ELF-1 (cell line): ENCODE measurements at regions not wholly inside any gene's neighbourhood (a gene's known extent, or its start where the extent isn't known, plus 50 kb on each side); places are given as distances from the start of the nearest gene placed in this dataset.

Experiments used
- DNase-seq: peaks from one replicate; pipeline ENCODE4 v3.0.0-alpha.2; 2016; ENCODE audit warnings: low read depth, low spot score

DNA sequence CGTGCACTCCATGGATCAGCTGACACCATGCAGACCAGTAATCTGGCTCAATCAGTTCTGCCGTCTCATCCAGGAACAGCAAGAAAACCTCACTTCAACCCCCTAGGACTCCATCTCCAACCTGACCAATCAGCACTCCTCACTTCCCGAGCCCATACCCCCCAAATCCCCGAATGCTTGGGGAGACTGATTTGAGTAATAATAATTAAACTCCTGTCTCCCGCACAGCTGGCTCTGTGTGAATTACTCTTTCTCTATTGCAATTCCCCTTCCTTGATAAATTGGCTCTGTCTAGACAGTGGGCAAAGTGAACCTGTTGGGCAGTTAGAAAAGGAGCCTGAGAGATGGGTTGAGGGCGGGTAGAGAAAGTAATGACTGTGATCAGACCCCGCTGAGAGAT lies 320.0 kb downstream of the HAPSTR1 start:
- DNase-seq, result no peak

GRCh38 chr16:9412031-9412914 lies 320.8 kb downstream of the HAPSTR1 start:
- DNase-seq, result no peak

- DNase-seq, result no peak
Observed at GRCh38 chr16:9412915-9413264, 321.4 kb downstream of the HAPSTR1 start.

- no peak for DNase-seq
Observed at GRCh38 chr16:9415545-9415944, 324.1 kb downstream of the HAPSTR1 start.

DNA sequence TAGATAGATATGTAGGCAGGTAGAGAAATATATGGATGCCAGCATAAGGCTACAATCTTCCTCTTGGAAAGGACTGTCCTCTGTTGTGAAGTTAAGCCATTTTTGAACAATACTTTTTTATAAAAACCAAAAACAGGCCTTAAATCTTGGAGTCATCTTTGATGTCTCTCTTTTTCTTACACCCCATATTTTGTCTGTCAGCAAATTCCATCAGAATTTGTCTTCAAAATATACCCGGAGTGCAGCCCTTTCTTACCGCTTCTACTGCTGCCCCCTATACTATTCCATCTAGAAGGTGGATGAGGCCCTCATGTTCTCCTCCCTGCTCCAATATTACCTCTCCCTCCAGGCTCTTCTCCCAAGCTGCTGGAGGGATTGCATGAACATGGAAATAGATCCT lies 326.5 kb downstream of the HAPSTR1 start:
- DNase-seq, result no peak

- no peak for DNase-seq
Observed at GRCh38 chr16:9419161-9419560, 327.7 kb downstream of the HAPSTR1 start.

DNA sequence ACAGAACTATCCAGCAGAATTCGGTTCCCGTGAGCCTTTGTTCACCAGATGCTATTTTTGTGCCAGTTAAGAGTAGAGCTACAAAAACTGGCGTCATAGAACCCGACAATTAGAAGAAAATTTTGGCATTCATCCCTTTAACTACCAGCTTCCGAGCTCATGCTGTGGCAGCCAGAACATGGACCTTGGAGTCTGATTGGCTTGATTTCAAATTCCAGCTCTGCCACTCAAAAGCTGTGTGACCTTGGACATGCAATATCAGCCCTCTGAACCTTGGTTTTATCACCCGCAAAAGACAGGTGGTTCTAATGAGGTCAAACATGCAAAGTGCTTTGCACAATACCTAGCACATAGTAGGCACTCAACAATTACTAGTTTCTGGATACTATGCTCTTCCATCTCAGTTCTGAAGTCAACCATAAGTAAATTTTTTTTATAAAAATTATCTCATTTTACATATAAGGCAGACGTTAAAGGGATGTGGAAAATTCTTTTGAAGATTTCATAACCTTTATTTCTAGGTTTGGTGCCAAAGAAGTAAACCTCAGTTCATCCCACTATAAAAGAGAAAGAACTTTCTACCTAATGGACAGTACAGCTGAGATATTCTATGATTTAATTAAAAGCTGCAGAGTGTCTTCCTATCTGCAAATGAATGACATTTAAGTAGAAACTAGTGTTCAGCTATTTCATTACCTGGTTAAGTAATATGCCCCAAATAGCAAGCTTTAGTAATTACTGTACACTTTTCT lies 331.5 kb downstream of the HAPSTR1 start:
- no peak for DNase-seq

DNA sequence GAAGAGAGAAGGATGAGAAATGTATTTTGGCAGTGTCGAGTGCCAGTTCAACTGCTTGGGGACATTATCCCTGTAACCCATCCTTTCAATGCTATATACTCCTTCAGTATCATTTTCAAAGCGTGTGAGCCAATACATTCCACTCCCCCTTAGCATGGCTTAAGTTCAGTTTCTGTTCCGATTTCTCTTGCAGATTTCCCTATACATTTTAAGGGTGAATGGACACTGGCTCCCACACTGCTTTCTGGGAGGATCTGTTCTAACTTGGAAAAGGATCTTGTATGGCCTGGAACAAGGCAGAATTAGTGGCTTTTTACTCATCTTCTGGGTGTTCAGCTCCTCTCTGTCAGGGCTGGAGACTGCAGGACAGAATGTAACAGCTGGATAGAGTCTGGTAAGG lies 333.8 kb downstream of the HAPSTR1 start:
- DNase-seq, result no peak

- DNase-seq, result no peak
Observed at GRCh38 chr16:9428355-9429005, 337.0 kb downstream of the HAPSTR1 start.

DNA sequence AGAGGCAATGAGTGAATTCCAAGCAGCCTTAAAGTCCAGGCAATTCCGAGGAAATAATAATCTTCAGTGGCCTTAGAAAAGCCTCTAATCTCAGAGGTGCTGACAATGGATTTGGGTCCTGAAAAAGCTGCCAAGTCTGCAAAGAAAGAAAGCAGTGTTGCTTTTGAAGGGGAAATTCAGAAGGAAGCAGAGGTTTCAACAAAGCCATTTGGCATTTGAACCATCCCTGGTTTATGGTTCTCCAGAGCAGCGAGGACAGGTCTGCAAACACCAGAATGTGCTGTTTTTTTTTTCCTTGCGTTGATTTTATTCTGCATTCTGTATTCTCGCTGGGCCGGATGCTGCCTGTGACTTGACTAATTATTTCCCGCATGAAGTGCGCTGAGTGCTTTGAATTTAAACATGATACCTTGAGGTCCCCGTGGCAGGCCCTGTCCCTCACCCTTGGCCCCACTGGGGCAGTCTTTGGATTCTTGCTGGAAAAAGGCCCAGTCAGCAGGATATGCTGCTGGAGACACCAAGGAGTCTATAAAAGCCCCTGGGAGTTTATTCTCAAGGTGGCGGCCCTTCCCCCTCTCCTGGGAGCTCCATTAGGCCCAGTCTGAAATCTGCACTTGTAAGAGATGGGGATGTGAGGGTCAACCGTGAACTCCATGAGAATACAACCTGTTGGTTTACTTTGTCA lies 338.3 kb downstream of the HAPSTR1 start:
- DNase-seq, result peak; percentile 13

DNA sequence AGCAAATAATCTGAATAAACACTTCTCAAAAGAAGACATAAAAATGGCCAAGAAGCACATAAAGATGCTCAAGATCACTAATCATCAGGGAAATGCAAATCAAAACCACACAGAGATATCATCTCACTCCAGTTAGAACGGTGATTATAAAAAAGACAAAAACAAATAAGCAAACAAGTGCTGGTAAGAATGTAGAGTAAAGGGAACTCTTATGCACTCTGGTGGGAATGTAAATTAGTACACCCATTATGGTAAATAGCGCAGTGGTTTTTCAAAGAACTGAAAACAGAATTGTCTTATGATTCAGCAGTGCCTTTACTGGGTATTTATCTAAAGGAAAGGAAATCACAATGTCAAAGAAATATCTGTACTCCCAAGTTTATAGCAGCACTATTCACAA lies 343.2 kb downstream of the HAPSTR1 start:
- no peak for DNase-seq

- DNase-seq, result no peak
Observed at GRCh38 chr16:9436175-9436574, 344.7 kb downstream of the HAPSTR1 start.

DNA sequence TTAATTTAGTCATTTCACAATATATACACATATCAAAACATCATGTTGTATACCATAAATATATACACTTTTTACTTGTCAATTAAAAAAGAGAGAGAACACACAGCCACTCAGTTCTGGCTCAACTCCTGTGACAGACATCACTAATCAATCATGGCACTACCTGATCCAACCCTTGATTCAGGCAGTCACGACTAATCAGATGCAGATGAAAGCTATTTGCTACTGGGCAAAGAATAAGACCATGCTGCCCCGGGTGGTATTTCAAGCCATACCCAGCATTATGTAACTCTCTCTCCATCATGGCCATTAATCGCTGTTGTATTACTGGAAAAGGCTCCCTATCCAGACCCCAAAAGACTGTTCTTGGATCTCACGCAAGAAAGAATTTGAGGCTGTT lies 345.7 kb downstream of the HAPSTR1 start:
- DNase-seq, result no peak

DNA sequence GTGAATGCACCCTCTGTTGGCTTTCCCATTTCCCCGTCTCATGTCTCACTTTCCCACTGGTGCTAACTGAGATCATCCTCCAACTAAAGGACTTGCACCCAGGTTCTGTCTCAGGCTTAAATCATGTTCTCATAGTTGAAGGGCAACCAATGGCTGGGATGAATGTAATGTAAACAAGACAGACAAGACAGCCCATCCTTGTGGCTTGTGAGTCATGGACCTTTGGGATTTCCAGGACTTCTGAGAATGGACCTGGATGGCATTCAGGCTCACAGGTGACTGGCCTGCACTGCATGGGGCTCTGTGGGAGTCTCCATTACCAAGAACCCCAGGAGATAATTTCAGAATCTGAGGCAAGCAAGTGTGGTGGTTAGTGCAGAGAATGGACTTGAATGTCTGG lies 347.5 kb downstream of the HAPSTR1 start:
- no peak for DNase-seq

DNA sequence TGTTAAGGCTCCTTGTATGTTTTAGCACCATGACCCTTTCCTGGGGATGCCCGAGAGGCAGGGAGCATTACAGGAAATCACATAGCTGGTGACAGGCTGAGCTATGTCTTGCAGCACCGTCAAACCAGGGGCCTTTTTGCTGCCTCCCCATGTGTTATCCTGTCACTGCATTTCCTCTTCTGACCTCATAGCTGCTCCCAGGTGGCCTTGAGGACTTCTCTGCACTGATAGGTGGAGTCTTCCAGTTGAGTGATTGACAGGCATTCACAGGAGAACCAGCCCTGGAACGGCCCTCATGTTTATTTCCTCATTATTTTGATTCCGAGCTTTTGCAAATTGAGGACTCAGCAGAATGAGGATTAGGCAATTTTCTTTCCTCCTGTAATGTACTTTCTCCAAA lies 349.6 kb downstream of the HAPSTR1 start:
- peak; percentile 22 for DNase-seq

DNA sequence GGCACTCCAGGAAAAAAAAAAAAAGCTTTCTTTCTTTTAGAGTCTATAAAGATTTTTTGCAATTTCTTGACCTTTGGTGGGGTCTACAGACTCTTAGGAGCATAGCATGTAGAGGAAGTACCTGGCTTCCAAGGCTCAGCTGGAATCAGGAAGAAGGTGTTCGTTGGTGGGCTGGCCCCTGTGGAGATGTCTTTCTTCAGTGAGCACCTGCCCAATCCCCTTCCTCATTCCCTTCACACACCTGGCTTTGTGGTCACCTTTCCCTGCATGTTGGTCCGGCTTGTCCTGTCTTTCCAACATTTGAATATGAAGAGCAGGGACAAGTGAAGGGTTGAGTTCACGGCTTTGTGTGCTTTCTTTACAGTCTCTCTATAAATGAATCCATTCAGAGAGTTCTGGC lies 352.4 kb downstream of the HAPSTR1 start:
- no peak for DNase-seq

- no peak for DNase-seq
Observed at GRCh38 chr16:9446471-9447194, 355.2 kb downstream of the HAPSTR1 start.

- no peak for DNase-seq
Observed at GRCh38 chr16:9447195-9447551, 355.7 kb downstream of the HAPSTR1 start.

DNA sequence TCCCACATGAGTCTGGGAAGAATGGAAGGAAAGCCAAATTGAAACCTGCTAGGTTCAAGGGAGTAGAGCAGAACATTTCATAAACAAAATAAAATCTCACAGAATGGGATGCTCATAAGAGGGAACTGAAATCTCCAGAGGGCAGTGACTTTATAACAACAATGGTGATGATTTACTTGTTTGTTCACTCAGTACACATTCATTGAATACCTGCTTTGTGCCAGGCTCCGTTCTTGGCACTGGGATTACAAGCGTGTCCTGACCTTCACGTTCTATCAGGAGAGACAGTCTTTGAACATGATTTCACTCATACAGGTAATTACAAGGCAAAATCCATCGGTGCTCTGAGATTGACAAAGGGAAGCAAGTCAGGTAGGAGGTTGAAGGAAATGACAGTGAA lies 356.3 kb downstream of the HAPSTR1 start:
- DNase-seq, result no peak

DNA sequence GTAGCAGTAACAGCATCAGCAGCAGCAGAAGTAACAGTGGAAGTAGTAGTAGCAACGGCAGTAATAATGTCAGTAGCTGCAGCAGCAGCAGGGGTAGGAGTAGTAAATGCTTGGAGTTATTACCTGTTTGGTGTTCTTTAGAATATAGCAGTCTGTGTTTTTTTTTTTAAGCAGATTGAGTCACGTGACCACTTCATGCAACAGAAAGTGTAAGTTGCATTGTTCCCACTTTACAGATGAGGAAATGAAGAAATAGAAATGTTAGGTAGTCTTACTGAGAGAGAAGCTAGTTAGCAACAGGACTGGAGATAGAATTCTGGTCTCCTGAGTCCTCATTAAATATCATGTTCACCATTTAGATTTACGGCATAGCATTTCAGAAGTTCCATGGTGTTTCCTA lies 358.2 kb downstream of the HAPSTR1 start:
- no peak for DNase-seq

GRCh38 chr16:9457215-9457614 lies 365.8 kb downstream of the HAPSTR1 start:
- DNase-seq, result no peak
